EL (cell line): ENCODE measurements at regions not wholly inside any gene's neighbourhood (a gene's known extent, or its start where the extent isn't known, plus 50 kb on each side); places are given as distances from the start of the nearest gene placed in this dataset.
"Not testable (repeated sequence)": the region's sequence is repeated elsewhere in the genome, so short reads cannot be mapped to it uniquely, and the experiment has no call there.

Experiments used
- DNase-seq: peaks from one replicate; pipeline ENCODE4 v3.0.0-alpha.2; 2016

DNA sequence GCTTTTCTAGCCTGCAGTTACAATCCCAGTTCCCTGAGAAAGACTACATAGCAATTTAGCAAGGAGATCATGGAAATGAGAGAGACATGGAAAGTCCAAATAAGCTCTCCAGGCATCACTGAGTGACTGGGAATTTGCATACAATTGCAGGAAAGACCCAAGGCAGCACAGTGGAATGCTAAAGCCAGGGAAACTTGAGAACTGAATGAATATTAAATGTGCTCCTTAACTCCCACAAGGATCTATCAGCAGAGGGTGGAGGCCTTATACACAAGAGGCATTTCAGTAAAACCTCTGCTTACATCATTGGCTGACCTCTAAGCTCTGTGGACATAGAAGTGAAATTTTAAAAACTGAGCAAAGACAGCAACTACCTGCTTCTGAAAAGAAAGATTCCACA lies 355.6 kb upstream of the DAB2 start:
- DNase-seq = no peak

GRCh38 chr5:39779831-39780230 lies 355.1 kb upstream of the DAB2 start:
- no peak for DNase-seq

- DNase-seq = no peak
Measured at GRCh38 chr5:39775797-39776365, 351.1 kb upstream of the DAB2 start.

- peak; percentile 89 for DNase-seq
Measured at GRCh38 chr5:39775086-39775796, 350.5 kb upstream of the DAB2 start.

- DNase-seq = peak; percentile 21
Measured at GRCh38 chr5:39774605-39775004, 349.8 kb upstream of the DAB2 start.

DNA sequence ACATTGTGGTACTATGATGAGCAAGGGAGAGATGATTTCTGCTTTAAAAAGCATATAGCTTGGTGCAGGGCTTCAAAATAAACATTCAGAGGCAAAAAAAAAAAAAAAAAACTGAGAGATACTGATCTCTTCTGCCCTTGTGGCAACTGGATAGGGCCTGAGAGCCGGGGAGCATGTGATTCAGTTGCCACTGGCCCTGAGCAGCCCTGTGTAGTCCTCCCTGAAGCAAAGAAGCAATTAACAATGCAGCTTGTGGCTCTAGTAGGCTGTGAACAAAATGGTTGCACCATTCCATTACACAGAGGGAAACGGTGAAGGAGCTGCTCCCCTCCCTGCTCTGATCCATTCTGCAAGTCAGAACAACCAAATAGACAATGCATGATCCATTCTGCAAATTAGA lies 347.5 kb upstream of the DAB2 start:
- DNase-seq = peak; percentile 24

- DNase-seq = no peak
Measured at GRCh38 chr5:39767916-39768315, 343.1 kb upstream of the DAB2 start.

DNA sequence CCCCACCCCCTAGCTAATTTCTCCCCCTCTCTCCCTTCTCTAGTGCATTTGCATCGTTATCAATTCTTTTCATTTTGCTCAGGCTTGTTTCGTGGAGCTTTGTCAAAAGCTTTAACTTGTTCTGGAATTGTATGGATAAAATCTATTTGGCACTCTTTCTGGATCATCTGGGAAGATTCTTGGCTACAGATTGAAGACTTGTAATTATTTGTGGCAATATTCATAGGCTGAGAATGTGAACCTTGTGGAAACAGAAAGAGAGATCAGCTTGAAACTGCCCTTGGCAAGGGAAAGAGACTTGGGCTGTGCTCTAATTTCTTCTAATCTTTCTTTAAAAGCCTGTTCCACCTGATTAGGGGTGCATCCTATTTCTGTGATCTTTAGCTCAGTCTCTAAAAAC lies 340.6 kb upstream of the DAB2 start:
- peak; percentile 24 for DNase-seq

- no peak for DNase-seq
Measured at GRCh38 chr5:39762761-39763160, 338.0 kb upstream of the DAB2 start.

- no peak for DNase-seq
Measured at GRCh38 chr5:39761199-39761950, 336.6 kb upstream of the DAB2 start.

GRCh38 chr5:39760385-39761198 lies 335.8 kb upstream of the DAB2 start:
- peak; percentile 96 for DNase-seq

GRCh38 chr5:39759701-39760100 lies 334.9 kb upstream of the DAB2 start:
- DNase-seq = peak; percentile 33

- no peak for DNase-seq
Measured at GRCh38 chr5:39758426-39758825, 333.6 kb upstream of the DAB2 start.

DNA sequence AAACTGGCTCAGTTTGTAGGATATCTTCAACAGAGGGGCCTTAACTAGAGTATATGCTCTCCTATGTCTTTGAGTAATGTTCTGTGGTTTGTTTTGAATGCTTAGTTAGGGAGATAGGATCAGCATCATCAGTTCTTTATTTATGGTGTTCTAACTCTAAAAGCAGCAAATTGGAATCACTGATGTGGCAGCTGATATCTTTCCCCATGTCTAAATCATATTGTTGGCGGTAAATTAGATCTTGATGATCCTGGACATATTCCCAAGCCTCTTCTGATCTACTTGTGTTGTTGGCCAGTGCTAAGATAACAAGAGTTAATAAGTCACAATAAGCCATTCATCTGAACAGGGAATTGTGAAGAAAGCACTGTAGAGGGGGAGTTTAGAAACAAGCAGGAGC lies 332.4 kb upstream of the DAB2 start:
- peak; percentile 24 for DNase-seq

GRCh38 chr5:39755986-39756385 lies 331.2 kb upstream of the DAB2 start:
- DNase-seq = peak; percentile 96

GRCh38 chr5:39755452-39755851 lies 330.7 kb upstream of the DAB2 start:
- DNase-seq = no peak

DNA sequence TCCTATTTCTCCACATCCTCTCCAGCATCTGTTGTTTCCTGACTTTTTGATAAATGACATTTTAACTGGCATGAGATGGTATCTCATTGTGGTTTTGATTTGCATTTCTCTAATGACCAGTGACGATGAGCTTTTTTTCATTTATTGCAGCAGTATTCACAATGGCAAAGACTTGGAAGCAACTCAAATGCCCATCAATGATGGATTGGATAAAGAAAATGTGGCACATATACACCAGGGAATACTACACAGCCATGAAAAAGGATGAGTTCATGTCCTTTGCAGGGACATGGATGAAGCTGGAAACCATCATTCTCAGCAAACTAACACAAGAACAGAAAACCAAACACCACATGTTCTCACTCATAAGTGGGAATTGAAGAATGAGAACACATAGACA lies 329.0 kb upstream of the DAB2 start:
- DNase-seq = not testable (repeated sequence)

GRCh38 chr5:39750661-39751060 lies 325.9 kb upstream of the DAB2 start:
- no peak for DNase-seq

- DNase-seq = no peak
Measured at GRCh38 chr5:39742916-39743315, 318.1 kb upstream of the DAB2 start.

DNA sequence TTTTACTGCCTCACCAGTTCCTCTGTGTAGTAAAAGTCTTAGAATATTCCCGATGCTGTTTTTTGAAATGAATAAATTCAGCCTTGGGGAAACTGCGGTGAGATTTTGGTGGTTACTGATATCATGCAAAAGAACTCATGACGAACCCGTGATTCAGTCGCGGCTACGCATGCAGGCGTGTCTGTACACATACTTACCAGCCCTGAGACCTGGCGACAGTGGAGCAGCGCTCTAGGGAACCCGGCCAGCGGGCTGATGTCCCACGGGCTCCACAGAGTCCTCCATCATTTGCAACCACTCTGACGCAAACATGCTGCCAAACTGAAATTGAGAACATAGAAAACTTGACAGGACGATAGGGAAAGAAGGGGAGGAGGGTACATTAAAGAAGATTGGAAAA lies 315.6 kb upstream of the DAB2 start:
- no peak for DNase-seq

GRCh38 chr5:39732166-39732565 lies 307.4 kb upstream of the DAB2 start:
- no peak for DNase-seq

DNA sequence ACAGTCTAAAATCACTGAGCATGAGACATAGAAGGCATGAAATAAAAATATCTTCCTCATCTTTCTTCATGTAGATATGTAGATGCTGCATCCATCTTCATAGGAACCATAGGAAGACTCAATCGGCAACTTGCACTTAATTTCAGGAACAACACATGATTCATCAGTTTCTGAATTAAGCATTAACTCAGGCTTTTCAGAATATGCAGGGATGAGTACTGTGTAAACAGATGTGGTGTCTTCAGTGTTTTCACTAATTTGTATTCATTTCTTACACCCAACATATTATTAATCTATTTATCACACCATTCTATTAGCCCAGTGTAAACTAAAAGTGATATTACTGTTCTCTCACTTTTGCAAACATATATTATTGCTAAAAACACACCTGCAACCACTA lies 305.9 kb upstream of the DAB2 start:
- no peak for DNase-seq

GRCh38 chr5:39730006-39730405 lies 305.2 kb upstream of the DAB2 start:
- peak; percentile 15 for DNase-seq
